AG08396 (cell line): ENCODE measurements at regions not wholly inside any gene's neighbourhood (a gene's known extent, or its start where the extent isn't known, plus 50 kb on each side); places are given as distances from the start of the nearest gene placed in this dataset.
A peak's percentile ranks its signal among the peaks of the same experiment; 100 is the strongest.
"Not testable (repeated sequence)": the region's sequence is repeated elsewhere in the genome, so short reads cannot be mapped to it uniquely, and the experiment has no call there.

Experiments
- DNase-seq: peaks from one replicate; pipeline ENCODE4 v3.0.0; 2012; ENCODE audit warnings: low spot score, mixed read lengths

- DNase-seq: no peak
These were observed 208.7 kb downstream of the LMX1A start for GRCh38 chr1:165147799-165148198.

- peak; percentile 47 for DNase-seq
These were observed 211.6 kb downstream of the LMX1A start for GRCh38 chr1:165144757-165145397.

- no peak for DNase-seq
These were observed 213.0 kb downstream of the LMX1A start for GRCh38 chr1:165143437-165144065.

GRCh38 chr1:165138960-165139359 lies 217.6 kb downstream of the LMX1A start:
- no peak for DNase-seq

- DNase-seq: no peak
These were observed 218.8 kb downstream of the LMX1A start for GRCh38 chr1:165137551-165138316.

GRCh38 chr1:165134431-165134830 lies 222.1 kb downstream of the LMX1A start:
- DNase-seq: no peak

- peak; percentile 33 for DNase-seq
These were observed 226.8 kb downstream of the LMX1A start for GRCh38 chr1:165129568-165130164.

GRCh38 chr1:165124772-165125171 lies 231.7 kb downstream of the LMX1A start:
- DNase-seq: no peak

GRCh38 chr1:165119086-165119485 lies 237.4 kb downstream of the LMX1A start:
- no peak for DNase-seq

GRCh38 chr1:165117482-165117881 lies 239.0 kb downstream of the LMX1A start:
- no peak for DNase-seq

- DNase-seq: peak; percentile 54
These were observed 239.8 kb downstream of the LMX1A start for GRCh38 chr1:165116732-165117131.

GRCh38 chr1:165116171-165116570 lies 240.3 kb downstream of the LMX1A start:
- no peak for DNase-seq

- DNase-seq: no peak
These were observed 241.6 kb downstream of the LMX1A start for GRCh38 chr1:165114889-165115285.

GRCh38 chr1:165114022-165114888 lies 242.3 kb downstream of the LMX1A start:
- peak; percentile 34 for DNase-seq

- no peak for DNase-seq
These were observed 244.3 kb downstream of the LMX1A start for GRCh38 chr1:165112260-165112659.

- DNase-seq: no peak
These were observed 247.5 kb downstream of the LMX1A start for GRCh38 chr1:165109013-165109412.

- not testable (repeated sequence) for DNase-seq
These were observed 263.9 kb downstream of the LMX1A start for GRCh38 chr1:165092542-165093162.

- no peak for DNase-seq
These were observed 276.1 kb downstream of the LMX1A start for GRCh38 chr1:165080253-165080896.

GRCh38 chr1:165078391-165078790 lies 278.1 kb downstream of the LMX1A start:
- DNase-seq: no peak

- peak; percentile 17 for DNase-seq
These were observed 280.7 kb downstream of the LMX1A start for GRCh38 chr1:165075725-165076370.
